Stromal cell of bone marrow (primary cell): ENCODE measurements at regions not wholly inside any gene's neighbourhood (a gene's known extent, or its start where the extent isn't known, plus 50 kb on each side); places are given as distances from the start of the nearest gene placed in this dataset.
A peak's percentile ranks its signal among the peaks of the same experiment; 100 is the strongest.

Source experiments
- DNase-seq: peaks from one replicate; pipeline ENCODE4 v3.0.0-alpha.2; 2012; ENCODE audit warnings: low read depth

GRCh38 chr10:108850138-108850854 is 1073.0 kb downstream of the XPNPEP1 start:
- DNase-seq: no peak

- no peak for DNase-seq
These were observed 1073.6 kb downstream of the XPNPEP1 start for GRCh38 chr10:108849688-108850087.

- no peak for DNase-seq
These were observed 1074.1 kb downstream of the XPNPEP1 start for GRCh38 chr10:108849186-108849585.

DNA sequence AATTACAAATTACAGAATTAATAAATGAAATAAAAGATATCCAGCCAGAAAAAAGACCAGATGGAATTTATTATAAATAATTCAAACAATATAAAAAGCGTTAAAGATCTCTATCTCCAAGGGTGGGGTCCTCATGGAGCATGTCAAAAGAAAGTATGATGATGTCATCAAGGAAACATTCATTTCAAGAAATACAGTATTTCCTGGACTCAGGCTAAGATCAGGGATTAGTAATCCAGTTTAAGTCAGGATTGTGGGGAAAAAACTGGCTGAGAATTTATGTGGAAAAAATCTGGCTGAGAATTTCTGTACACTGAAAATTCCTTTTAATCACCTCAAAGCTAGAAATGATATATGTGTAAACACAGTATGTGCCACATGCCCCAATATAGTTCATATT is 1075.3 kb downstream of the XPNPEP1 start:
- no peak for DNase-seq

GRCh38 chr10:108840944-108841343 is 1082.4 kb downstream of the XPNPEP1 start:
- no peak for DNase-seq

DNA sequence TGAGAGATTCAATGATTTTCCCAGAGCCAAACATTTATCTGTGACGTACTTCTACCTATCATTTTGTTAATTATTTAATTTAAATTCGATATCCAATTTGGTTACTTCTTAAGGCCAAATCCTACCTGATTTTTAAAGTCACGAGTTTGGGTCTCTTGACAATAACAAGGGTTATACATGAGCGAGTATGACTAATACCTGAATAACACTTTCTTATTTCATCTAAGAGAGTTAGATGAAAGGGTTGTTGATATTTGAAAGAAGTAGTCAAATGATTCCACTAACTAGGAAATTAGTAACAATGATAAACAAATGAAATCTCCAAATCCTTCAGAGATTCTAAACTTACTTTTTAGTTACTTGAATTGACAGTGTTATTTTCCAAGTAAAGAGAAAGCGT is 1086.9 kb downstream of the XPNPEP1 start:
- DNase-seq: no peak

- no peak for DNase-seq
These were observed 1101.3 kb downstream of the XPNPEP1 start for GRCh38 chr10:108822026-108822425.

GRCh38 chr10:108819302-108819701 is 1104.0 kb downstream of the XPNPEP1 start:
- no peak for DNase-seq

DNA sequence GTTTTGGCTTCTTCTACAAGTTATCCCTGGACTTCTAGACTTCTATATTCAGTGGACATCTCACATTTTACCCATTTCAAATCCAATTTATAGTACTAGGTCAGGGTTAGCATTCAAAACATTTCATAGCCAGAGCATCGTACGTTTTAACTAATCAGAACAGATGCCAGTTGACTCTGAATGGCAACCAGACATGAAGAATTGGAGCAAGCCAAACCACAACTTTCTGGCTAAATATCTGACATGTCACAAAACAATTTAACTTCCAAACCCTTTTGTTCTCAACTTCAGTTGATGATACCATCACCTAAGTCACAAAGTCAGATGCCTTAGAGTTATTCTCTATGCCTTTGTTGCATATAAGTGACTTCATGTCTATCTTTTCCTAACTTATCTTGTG is 1105.7 kb downstream of the XPNPEP1 start:
- no peak for DNase-seq

GRCh38 chr10:108817135-108817534 is 1106.2 kb downstream of the XPNPEP1 start:
- DNase-seq: no peak

DNA sequence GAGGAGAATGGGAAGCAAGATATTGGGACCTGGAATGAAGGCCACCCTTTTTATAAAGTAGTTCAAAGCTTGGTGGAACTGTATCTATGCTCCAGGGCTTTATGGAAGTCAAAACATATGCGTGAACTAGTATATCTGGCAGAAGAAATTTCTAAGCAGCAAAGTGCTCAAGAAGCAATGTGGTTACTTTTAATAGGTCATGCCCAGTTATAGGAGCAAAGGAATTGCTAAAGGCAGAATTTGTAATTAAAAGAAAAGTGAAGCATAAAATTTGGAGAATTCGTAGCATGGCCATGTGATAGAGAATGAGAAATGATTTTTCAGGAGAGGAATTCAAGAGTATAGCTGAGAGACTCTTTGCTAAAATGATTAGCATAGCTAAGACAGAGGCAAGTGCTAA is 1110.4 kb downstream of the XPNPEP1 start:
- no peak for DNase-seq

- DNase-seq: no peak
These were observed 1111.0 kb downstream of the XPNPEP1 start for GRCh38 chr10:108812296-108812695.

DNA sequence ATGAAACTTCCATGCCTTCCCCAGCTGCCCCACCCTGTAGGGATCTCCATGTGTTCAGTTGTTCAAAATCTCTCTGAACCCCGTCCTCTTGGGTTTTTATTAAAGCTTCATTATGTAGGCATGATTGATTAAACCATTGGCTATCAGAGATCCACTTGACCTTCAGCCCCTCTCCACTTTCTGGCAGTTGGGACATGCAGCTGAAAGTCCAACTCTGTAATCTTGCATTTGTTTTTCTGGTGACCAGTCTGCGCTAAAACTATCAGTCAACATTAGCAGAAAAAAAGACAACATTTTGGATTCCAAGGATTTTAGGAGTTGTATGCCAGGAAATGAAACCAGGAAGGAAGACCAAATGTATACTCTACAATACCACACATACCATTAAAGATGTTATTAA is 1115.1 kb downstream of the XPNPEP1 start:
- DNase-seq: no peak

GRCh38 chr10:108801775-108802517 is 1121.4 kb downstream of the XPNPEP1 start:
- DNase-seq: peak; percentile 24

DNA sequence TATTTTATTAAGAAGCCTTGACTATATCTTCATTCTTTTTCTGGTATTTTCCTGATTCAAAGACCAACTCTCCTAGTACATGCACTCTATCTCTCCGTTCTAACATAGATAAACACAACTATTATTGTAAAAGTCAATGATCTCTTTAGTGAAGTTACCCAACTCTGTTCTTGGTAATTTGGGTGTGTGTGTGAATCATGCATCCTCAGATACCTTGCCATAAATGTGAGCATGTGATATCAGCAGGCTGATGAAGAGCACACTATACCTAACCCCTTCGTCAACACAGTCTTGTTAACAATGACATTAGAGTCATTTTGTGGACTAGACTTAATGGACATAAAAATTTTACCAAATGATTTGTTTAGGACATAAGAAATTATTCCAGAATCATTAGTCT is 1122.1 kb downstream of the XPNPEP1 start:
- DNase-seq: no peak

- DNase-seq: no peak
These were observed 1125.7 kb downstream of the XPNPEP1 start for GRCh38 chr10:108797573-108797972.

DNA sequence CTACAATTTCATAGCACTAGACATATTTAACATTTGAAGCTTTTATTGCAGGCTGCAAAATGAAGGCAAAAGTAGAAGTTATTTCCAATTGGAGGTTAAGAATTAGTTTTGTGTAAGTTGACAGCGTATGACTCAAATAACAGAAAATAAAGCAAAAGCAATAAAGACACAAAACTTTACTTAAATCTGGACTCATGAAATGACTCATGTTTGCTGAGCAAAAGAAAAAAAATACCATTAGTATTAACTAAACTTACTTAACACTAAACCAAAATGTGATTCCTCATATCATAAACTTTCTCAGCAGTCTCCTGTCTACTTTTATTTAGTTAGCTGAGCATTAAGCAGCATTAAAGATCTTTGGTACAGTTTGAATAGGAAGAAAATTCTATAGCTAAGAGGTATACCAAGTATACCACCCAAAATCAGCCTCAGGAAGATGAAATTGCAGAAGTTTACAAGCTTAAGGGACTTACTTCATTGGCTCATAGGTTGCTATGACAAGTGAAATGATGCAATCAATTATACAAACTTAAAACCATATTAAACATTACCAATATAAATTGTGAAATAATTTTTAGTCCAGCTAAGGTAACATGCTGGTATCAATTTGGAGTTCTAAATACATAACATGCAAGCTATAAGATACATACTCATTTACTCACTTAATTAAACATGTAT is 1131.4 kb downstream of the XPNPEP1 start:
- DNase-seq: no peak

- DNase-seq: no peak
These were observed 1132.3 kb downstream of the XPNPEP1 start for GRCh38 chr10:108791030-108791429.

- DNase-seq: peak; percentile 18
These were observed 1133.4 kb downstream of the XPNPEP1 start for GRCh38 chr10:108789919-108790318.

- DNase-seq: no peak
These were observed 1134.0 kb downstream of the XPNPEP1 start for GRCh38 chr10:108789336-108789735.

DNA sequence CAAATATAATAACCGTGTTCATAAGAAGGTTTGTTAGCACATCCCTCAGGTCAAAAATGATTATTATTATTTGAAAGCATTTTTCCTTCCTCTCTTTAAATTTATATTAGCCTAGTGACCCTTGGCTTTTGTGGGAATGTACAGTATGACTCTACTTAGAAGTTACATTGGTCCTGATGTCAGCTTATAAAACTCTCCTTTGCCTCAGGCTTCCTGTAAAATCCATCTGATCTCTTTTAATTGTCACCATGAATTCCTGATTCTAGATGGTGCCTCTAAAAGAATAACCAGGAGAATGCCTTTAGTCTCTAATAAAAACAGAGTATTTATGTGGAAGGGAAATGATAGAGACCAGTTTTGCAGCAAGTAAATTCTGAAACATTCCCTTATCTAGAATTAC is 1134.4 kb downstream of the XPNPEP1 start:
- no peak for DNase-seq

GRCh38 chr10:108787932-108788331 is 1135.4 kb downstream of the XPNPEP1 start:
- DNase-seq: peak; percentile 28

DNA sequence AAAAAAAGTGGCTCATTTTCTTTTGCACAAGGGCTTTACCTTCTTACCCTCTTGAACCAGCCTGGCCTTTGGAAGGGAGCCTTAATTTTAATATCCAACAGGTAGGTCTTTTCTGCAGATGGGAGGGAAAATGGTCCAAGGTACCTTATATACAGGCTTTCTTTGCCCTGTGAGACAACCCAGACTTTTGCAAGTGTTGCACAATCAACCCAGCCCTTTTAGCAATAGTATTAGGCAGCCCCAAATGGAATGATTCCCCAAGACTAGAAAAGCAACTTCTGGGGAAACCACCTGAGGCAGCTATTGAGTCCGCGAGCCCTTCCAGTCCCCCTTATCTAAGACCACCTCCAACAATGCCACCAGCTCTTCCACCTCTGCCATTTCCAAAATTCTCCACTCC is 1138.3 kb downstream of the XPNPEP1 start:
- no peak for DNase-seq
